Neural progenitor cell (in vitro differentiated cells): ENCODE measurements at regions not wholly inside any gene's neighbourhood (a gene's known extent, or its start where the extent isn't known, plus 50 kb on each side); places are given as distances from the start of the nearest gene placed in this dataset.
"Not testable (repeated sequence)": the region's sequence is repeated elsewhere in the genome, so short reads cannot be mapped to it uniquely, and the experiment has no call there.

Experiments
- DNase-seq: peaks from one replicate; pipeline ENCODE4 v3.0.0-alpha.2; 2016; ENCODE audit warnings: low spot score
- H2AFZ ChIP-seq: fragments of 200-600 bp; sonication (generic); replicated peaks from 2 replicates; pipeline ENCODE4 v1.6.1; 2016; ENCODE audit warnings: antibody characterized with exemption
- H3F3A ChIP-seq: fragments of 200-600 bp; sonication (generic); 2 replicates; pipeline ENCODE4 v1.6.1; 2016; ENCODE audit warnings: antibody characterized with exemption, low read depth
- H3K27ac ChIP-seq: fragments of 200-600 bp; sonication (generic); 2 replicates; pipeline ENCODE4 v1.5.1; 2016; ENCODE audit warnings: mild to moderate bottlenecking
- H3K27me3 ChIP-seq: fragments of 200-600 bp; sonication (generic); 2 replicates; pipeline ENCODE4 v1.6.1; 2016; ENCODE audit warnings: mild to moderate bottlenecking, moderate library complexity
- H3K36me3 ChIP-seq: fragments of 200-600 bp; sonication (generic); 2 replicates; pipeline ENCODE4 v1.5.1; 2016
- H3K4me1 ChIP-seq: fragments of 200-600 bp; sonication (generic); 2 replicates; pipeline ENCODE4 v1.6.1; 2016; ENCODE audit warnings: mixed run types
- H3K4me2 ChIP-seq: fragments of 200-600 bp; sonication (generic); 2 replicates; pipeline ENCODE4 v1.6.1; 2016
- H3K4me3 ChIP-seq: fragments of 200-600 bp; sonication (generic); 2 replicates; pipeline ENCODE4 v1.5.1; 2016
- H3K79me2 ChIP-seq: fragments of 200-600 bp; sonication (generic); 2 replicates; pipeline ENCODE4 v1.6.1; 2016; ENCODE audit warnings: low read depth
- H3K9ac ChIP-seq: fragments of 200-600 bp; sonication (generic); 2 replicates; pipeline ENCODE4 v1.6.1; 2016
- H3K9me3 ChIP-seq: fragments of 200-600 bp; sonication (generic); 2 replicates; pipeline ENCODE4 v1.5.1; 2016; ENCODE audit warnings: low read depth
- H4K20me1 ChIP-seq: fragments of 200-600 bp; sonication (generic); 2 replicates; pipeline ENCODE4 v1.6.1; 2016; ENCODE audit warnings: low read depth
- H3K27ac Mint-ChIP-seq: 3 replicates; pipeline ENCODE4 v1.8.0; 2021; ENCODE audit warnings: mixed read lengths
- H3K27me3 Mint-ChIP-seq: 2 replicates; pipeline ENCODE4 v1.8.0; 2022; ENCODE audit warnings: low read depth, mild to moderate bottlenecking, inconsistent platforms, moderate library complexity, mixed read lengths; ENCODE audit not compliant: insufficient read depth
- H3K36me3 Mint-ChIP-seq: 3 replicates; pipeline ENCODE4 v1.8.0; 2021; ENCODE audit warnings: mixed read lengths
- H3K4me1 Mint-ChIP-seq: 3 replicates; pipeline ENCODE4 v1.8.0; 2021; ENCODE audit warnings: mixed read lengths
- H3K4me3 Mint-ChIP-seq: 3 replicates; pipeline ENCODE4 v1.8.0; 2021; ENCODE audit warnings: mild to moderate bottlenecking, moderate library complexity, mixed read lengths
- H3K9me3 Mint-ChIP-seq: 3 replicates; pipeline ENCODE4 v1.8.0; 2020; ENCODE audit warnings: mixed read lengths
- CTCF ChIP-seq: fragments of 200-600 bp; sonication (generic); IDR thresholded peaks from 2 replicates; pipeline ENCODE4 v1.5.1; 2017; ENCODE audit warnings: antibody characterized with exemption, mild to moderate bottlenecking
- EZH2 ChIP-seq: fragments of 200-600 bp; sonication (generic); IDR thresholded peaks from 2 replicates; pipeline ENCODE4 v1.6.1; 2017; ENCODE audit warnings: antibody characterized with exemption, mild to moderate bottlenecking, moderate library complexity
- EZH2phosphoT487 ChIP-seq: fragments of 200-600 bp; sonication (generic); IDR thresholded peaks from 2 replicates; pipeline ENCODE4 v1.6.1; 2017; ENCODE audit warnings: antibody characterized with exemption

DNA sequence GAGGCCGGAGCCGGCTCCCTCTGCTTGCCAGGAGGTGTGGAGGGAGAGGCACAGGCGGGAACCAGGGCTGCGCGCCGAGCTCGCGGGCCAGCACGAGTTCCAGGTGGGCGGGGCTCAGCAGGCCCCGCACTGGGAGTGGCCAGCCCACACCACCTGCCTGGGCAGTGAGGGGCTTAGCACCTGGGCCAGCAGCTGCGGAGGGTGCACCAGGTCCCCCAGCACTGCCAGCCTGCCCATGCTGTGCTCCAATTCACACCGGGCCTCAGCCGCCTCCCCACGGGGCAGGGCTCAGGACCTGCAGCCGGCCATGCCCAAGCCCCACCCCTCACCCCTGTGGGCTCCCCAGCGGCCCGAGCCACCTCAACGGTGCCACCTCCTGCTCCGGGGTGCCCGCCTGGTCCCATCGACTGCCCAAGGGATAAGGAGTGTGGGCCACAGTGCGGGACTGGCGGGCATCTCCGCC lies 72.4 kb upstream of the PPP2R5C start:
- Mint-ChIP-seq H3K4me1 (no peaks in the 10 kb centered on the region), H3K9me3 (peaks cover 3% of the 10 kb centered on the region), H3K27ac (no peak overlapping the region), H3K27me3 (peaks cover 10% of the 10 kb centered on the region), H3K4me3 (no peak overlapping the region), H3K36me3 (no peaks in the 10 kb centered on the region)
- Histone ChIP-seq H2AFZ (no peak overlapping the region), H3K4me1 (no peaks in the 10 kb centered on the region), H3F3A (peaks cover 5% of the 10 kb centered on the region), H3K4me2 (no peak overlapping the region), H3K4me3 (no peak overlapping the region), H3K9me3 (no peaks in the 10 kb centered on the region), H3K79me2 (no peaks in the 10 kb centered on the region), H3K27me3 (peaks cover 41% of the 10 kb centered on the region), H3K36me3 (no peaks in the 10 kb centered on the region), H3K9ac (no peak overlapping the region), H4K20me1 (no peaks in the 10 kb centered on the region), H3K27ac (no peak overlapping the region)
- no peak for TF ChIP-seq CTCF
- no peak for TF ChIP-seq EZH2
- TF ChIP-seq EZH2phosphoT487 = no peak
- DNase-seq = no peak

DNA sequence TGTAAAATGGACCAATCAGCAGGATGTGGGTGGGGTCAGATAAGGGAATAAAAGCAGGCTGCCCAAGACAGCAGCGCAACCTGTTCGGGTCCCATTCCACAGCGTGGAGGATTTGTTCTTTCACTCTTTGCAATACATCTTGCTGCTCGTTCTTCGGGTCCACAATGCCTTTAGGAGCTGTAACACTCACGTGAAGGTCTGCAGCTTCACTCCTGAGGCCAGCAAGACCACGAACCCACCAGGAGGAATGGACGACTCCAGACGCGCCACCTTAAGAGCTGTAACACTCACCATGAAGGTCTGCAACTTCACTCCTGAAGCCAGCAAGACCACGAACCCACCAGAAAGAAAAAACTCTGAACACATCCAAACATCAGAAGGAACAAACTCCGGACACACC lies 71.5 kb upstream of the PPP2R5C start:
- not testable (repeated sequence) for H3K4me3 Mint-ChIP-seq, H3K27ac ChIP-seq, H3K4me1 ChIP-seq, H3K27me3 Mint-ChIP-seq, H3K9me3 ChIP-seq, H3K27ac Mint-ChIP-seq, H3K4me3 ChIP-seq, H4K20me1 ChIP-seq, H3K4me1 Mint-ChIP-seq, H3K36me3 Mint-ChIP-seq, H3K9ac ChIP-seq, H3K36me3 ChIP-seq, H3K9me3 Mint-ChIP-seq, H3K4me2 ChIP-seq, DNase-seq, H3K79me2 ChIP-seq, H2AFZ ChIP-seq, H3F3A ChIP-seq
- H3K27me3 ChIP-seq = peaks cover 33% of the 10 kb centered on the region

DNA sequence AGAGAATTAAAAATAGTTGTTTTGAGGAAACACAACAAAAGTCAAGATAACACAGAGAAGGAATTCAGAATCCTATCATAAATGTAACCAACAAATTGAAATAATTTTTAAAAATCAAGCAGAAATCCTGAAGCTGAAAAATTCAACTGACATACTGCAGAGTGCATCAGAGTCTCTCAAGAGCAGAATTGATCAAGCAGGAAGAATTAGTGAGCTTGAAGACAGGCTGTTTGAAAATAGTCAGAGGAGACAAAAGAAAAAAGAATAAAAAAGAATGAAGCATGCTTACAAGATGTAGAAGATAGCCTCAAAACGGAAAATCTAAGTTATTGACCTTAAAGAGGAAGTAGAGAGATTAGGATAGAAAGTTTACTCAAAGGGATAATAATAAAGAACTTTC lies 65.8 kb upstream of the PPP2R5C start:
- no peaks in the 10 kb centered on the region for H3K9me3 ChIP-seq
- Mint-ChIP-seq H3K4me1 (no peaks in the 10 kb centered on the region), H3K36me3 (no peaks in the 10 kb centered on the region), H3K27ac (no peak overlapping the region), H3K9me3 (no peaks in the 10 kb centered on the region), H3K4me3 (no peak overlapping the region), H3K27me3 (no peaks in the 10 kb centered on the region)
- no peaks in the 10 kb centered on the region for H4K20me1 ChIP-seq
- H3K4me1 ChIP-seq = no peaks in the 10 kb centered on the region
- no peak for DNase-seq
- H2AFZ ChIP-seq = no peak overlapping the region
- no peak overlapping the region for H3K4me3 ChIP-seq
- H3F3A ChIP-seq = no peaks in the 10 kb centered on the region
- H3K36me3 ChIP-seq = no peaks in the 10 kb centered on the region
- H3K27ac ChIP-seq = no peak overlapping the region
- no peak for TF ChIP-seq CTCF
- no peak for TF ChIP-seq EZH2
- TF ChIP-seq EZH2phosphoT487 = no peak
- H3K79me2 ChIP-seq = no peaks in the 10 kb centered on the region
- no peak overlapping the region for H3K4me2 ChIP-seq
- peaks cover 58% of the 10 kb centered on the region for H3K27me3 ChIP-seq
- H3K9ac ChIP-seq = no peak overlapping the region

DNA sequence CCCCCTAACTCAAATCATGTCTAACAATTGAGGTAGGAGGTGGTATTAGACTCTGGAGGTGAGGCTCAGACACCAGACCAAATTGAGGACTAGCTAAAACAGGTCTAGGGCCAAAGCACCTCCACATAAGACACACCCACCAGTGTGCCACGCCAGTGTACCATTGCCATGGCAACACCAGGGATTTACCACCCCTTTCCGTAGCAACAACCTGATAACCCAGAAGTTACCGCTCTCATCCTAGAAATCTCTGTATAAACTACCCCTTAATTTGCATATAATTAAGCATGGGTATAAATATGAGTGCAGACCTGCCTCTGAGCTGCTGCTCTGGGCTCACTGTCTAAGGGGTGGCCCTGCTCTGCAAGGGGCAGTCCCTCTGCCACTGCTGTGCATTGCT lies 57.4 kb upstream of the PPP2R5C start:
- Histone ChIP-seq H3K9me3 (no peaks in the 10 kb centered on the region), H3K36me3 (no peaks in the 10 kb centered on the region), H3K4me1 (no peaks in the 10 kb centered on the region), H3K79me2 (no peaks in the 10 kb centered on the region), H3K9ac (no peak overlapping the region), H3K27me3 (peaks cover 80% of the 10 kb centered on the region), H2AFZ (no peak overlapping the region), H3K4me3 (no peak overlapping the region), H4K20me1 (no peaks in the 10 kb centered on the region), H3K27ac (no peak overlapping the region), H3F3A (peaks cover 9% of the 10 kb centered on the region), H3K4me2 (no peak overlapping the region)
- Mint-ChIP-seq H3K4me3 (no peak overlapping the region), H3K36me3 (no peaks in the 10 kb centered on the region), H3K4me1 (peaks cover 16% of the 10 kb centered on the region), H3K27me3 (peaks cover 10% of the 10 kb centered on the region), H3K27ac (no peak overlapping the region), H3K9me3 (no peaks in the 10 kb centered on the region)
- TF ChIP-seq EZH2 (no peak), EZH2phosphoT487 (no peak), CTCF (no peak)
- DNase-seq = no peak
